H1 (cell line): ENCODE measurements at regions not wholly inside any gene's neighbourhood (a gene's known extent, or its start where the extent isn't known, plus 50 kb on each side); places are given as distances from the start of the nearest gene placed in this dataset.

Source experiments
- CTCF ChIA-PET: fragments of 300-600 bp; sonication (Branson Sonifier 250); formaldehyde crosslinking; loops from one replicate; lab custom pipeline; 2021; ENCODE audit not compliant: partially characterized antibody; lab: Charles Lee
- POLR2A ChIA-PET: fragments of 300-600 bp; sonication (Branson Sonifier 250); formaldehyde crosslinking; loops from one replicate; lab custom pipeline; 2021; ENCODE audit warnings: inconsistent platforms; ENCODE audit not compliant: partially characterized antibody; lab: Charles Lee
- DNase-seq, 2 experiments: peaks; one replicate each; pipeline versions ENCODE4 v3.0.0 to v3.0.0-alpha.2; 2010 to 2022; ENCODE audit warnings: low spot score in 2 of 2, low read depth in 1 of 2, mixed read lengths in 1 of 2
- FAIRE-seq: peaks from 2 replicates; lab custom pipeline; 2011; peaks lifted over from hg19 to GRCh38; lab: Jason Lieb, UNC
- H2AFZ ChIP-seq: 2 replicates; pipeline ENCODE4 v1.8.1; 2012; ENCODE audit warnings: low read length, inconsistent platforms
- H2AK5ac ChIP-seq: 2 replicates; pipeline ENCODE4 v1.6.1; 2013; ENCODE audit warnings: low read depth, low read length
- H2BK120ac ChIP-seq: replicated peaks from 2 replicates; pipeline ENCODE3; 2013; ENCODE audit warnings: low read depth, low read length, inconsistent platforms
- H2BK12ac ChIP-seq: 2 replicates; pipeline ENCODE4 v1.6.1; 2013; ENCODE audit warnings: low read depth, low read length
- H2BK15ac ChIP-seq: 2 replicates; pipeline ENCODE4 v1.6.1; 2013; ENCODE audit warnings: low read length
- H2BK20ac ChIP-seq: 2 replicates; pipeline ENCODE4 v1.6.1; 2013; ENCODE audit warnings: low read length
- H2BK5ac ChIP-seq: 2 replicates; pipeline ENCODE4 v1.6.1; 2013; ENCODE audit warnings: low read depth, low read length
- H3K14ac ChIP-seq: 2 replicates; pipeline ENCODE4 v1.6.1; 2013; ENCODE audit warnings: inconsistent platforms; ENCODE audit not compliant: insufficient read length
- H3K18ac ChIP-seq: 2 replicates; pipeline ENCODE4 v1.6.1; 2013; ENCODE audit warnings: low read length; ENCODE audit errors: extremely low read depth
- H3K23ac ChIP-seq: 2 replicates; pipeline ENCODE4 v1.6.1; 2013; ENCODE audit warnings: inconsistent platforms; ENCODE audit not compliant: insufficient read length
- H3K23me2 ChIP-seq: 2 replicates; pipeline ENCODE4 v1.6.1; 2013; ENCODE audit warnings: low read depth, low read length
- H3K27ac ChIP-seq: 2 replicates; pipeline ENCODE4 v1.6.1; 2011; ENCODE audit warnings: low read depth, low read length, inconsistent platforms
- H3K27me3 ChIP-seq, 4 experiments: replicated peaks in 1 of 4; 1 replicate in 1 of 4; 2 replicates in 3 of 4; pipeline versions ENCODE4 v1.6.1 to v1.8.1; 2011 to 2013; ENCODE audit warnings: low read length in 3 of 4, mild to moderate bottlenecking in 3 of 4, inconsistent platforms in 2 of 4, mixed read lengths in 2 of 4, moderate library complexity in 1 of 4; ENCODE audit not compliant: control insufficient read depth in 3 of 4, insufficient read depth in 3 of 4; ENCODE audit errors: extremely low read depth in 1 of 4
- H3K36me3 ChIP-seq, 4 experiments: 2 replicates each; pipeline versions ENCODE4 v1.6.1 to v1.8.1; 2011 to 2013; ENCODE audit warnings: mild to moderate bottlenecking in 4 of 4, low read length in 3 of 4, moderate library complexity in 2 of 4, control low read depth in 1 of 4, inconsistent platforms in 1 of 4; ENCODE audit not compliant: insufficient read depth in 4 of 4, control insufficient read depth in 2 of 4
- H3K4ac ChIP-seq: replicated peaks from 2 replicates; pipeline ENCODE3; 2013; ENCODE audit warnings: low read length, low read depth, mixed read lengths, inconsistent platforms; ENCODE audit not compliant: insufficient read length
- H3K4me1 ChIP-seq, 4 experiments: replicated peaks in 1 of 4; 1 replicate in 1 of 4; 2 replicates in 3 of 4; pipeline versions ENCODE4 v1.6.1 to v1.8.1; 2011 to 2013; ENCODE audit warnings: low read length in 3 of 4, inconsistent platforms in 2 of 4, mixed read lengths in 1 of 4; ENCODE audit not compliant: insufficient read depth in 4 of 4, control insufficient read depth in 3 of 4
- H3K4me2 ChIP-seq, 2 experiments: 2 replicates each; pipeline versions ENCODE4 v1.6.1 to v1.8.1; 2011 to 2013; ENCODE audit warnings: low read depth in 2 of 2, low read length in 2 of 2, control low read depth in 1 of 2, inconsistent platforms in 1 of 2, mild to moderate bottlenecking in 1 of 2; ENCODE audit not compliant: insufficient read depth in 1 of 2
- H3K4me3 ChIP-seq, 4 experiments: fragments of 200-600, 300-600 bp in 1 of 4; sonication (generic), shearing (Covaris generic), sonication (Bioruptor Twin) in 1 of 4; 2 replicates each; pipeline versions ENCODE4 v1.5.1 to v1.8.1; 2011 to 2016; ENCODE audit warnings: low read length in 4 of 4, low read depth in 3 of 4, control low read depth in 2 of 4, inconsistent platforms in 2 of 4, mild to moderate bottlenecking in 2 of 4, mixed read lengths in 1 of 4, moderate library complexity in 1 of 4; ENCODE audit not compliant: insufficient read depth in 2 of 4; ENCODE audit errors: extremely low read depth in 1 of 4
- H3K56ac ChIP-seq: replicated peaks from 2 replicates; pipeline ENCODE3; 2013; ENCODE audit warnings: low read depth, mild to moderate bottlenecking, mixed read lengths, low read length, inconsistent platforms; ENCODE audit not compliant: insufficient read length
- H3K79me1 ChIP-seq: 2 replicates; pipeline ENCODE4 v1.6.1; 2013; ENCODE audit warnings: low read depth, low read length, control low read depth
- H3K79me2 ChIP-seq, 2 experiments: 2 replicates each; pipeline versions ENCODE4 v1.6.1 to v1.8.1; 2012 to 2013; ENCODE audit warnings: low read length in 2 of 2, mild to moderate bottlenecking in 2 of 2, inconsistent platforms in 1 of 2; ENCODE audit not compliant: insufficient read depth in 2 of 2, control insufficient read depth in 1 of 2
- H3K9ac ChIP-seq, 4 experiments: replicated peaks in 1 of 4; 1 replicate in 1 of 4; 2 replicates in 3 of 4; pipeline versions ENCODE4 v1.6.1 to v1.8.1; 2011 to 2013; ENCODE audit warnings: low read depth in 3 of 4, low read length in 3 of 4, control low read depth in 2 of 4, mild to moderate bottlenecking in 2 of 4, moderate library complexity in 2 of 4, inconsistent platforms in 1 of 4; ENCODE audit errors: extremely low read depth in 1 of 4
- H3K9me3 ChIP-seq, 2 experiments: 2 replicates each; pipeline versions ENCODE4 v1.6.1 to v1.8.1; 2012 to 2013; ENCODE audit warnings: mild to moderate bottlenecking in 2 of 2, moderate library complexity in 2 of 2, control low read depth in 1 of 2, inconsistent platforms in 1 of 2, low read depth in 1 of 2, low read length in 1 of 2, mixed read lengths in 1 of 2; ENCODE audit not compliant: insufficient read depth in 2 of 2
- H4K20me1 ChIP-seq, 2 experiments: replicated peaks in 1 of 2; 2 replicates each; pipeline versions ENCODE3 to v1.8.1; 2011 to 2013; ENCODE audit warnings: inconsistent platforms in 2 of 2, low read length in 2 of 2, mild to moderate bottlenecking in 1 of 2; ENCODE audit not compliant: insufficient read depth in 2 of 2, control insufficient read depth in 1 of 2
- H4K5ac ChIP-seq: 2 replicates; pipeline ENCODE4 v1.6.1; 2013; ENCODE audit warnings: low read length, low read depth, mixed read lengths, inconsistent platforms; ENCODE audit not compliant: insufficient read length
- H4K8ac ChIP-seq: 2 replicates; pipeline ENCODE4 v1.8.0; 2013; ENCODE audit warnings: mild to moderate bottlenecking, moderate library complexity, low read length, inconsistent platforms; ENCODE audit not compliant: insufficient read depth; ENCODE audit errors: extremely low read depth
- H4K91ac ChIP-seq: replicated peaks from 2 replicates; pipeline ENCODE3; 2013; ENCODE audit warnings: low read length, mixed read lengths, inconsistent platforms; ENCODE audit not compliant: insufficient read length
- CEBPB ChIP-seq: IDR thresholded peaks from 2 replicates; pipeline ENCODE4 v1.6.1; 2012; ENCODE audit warnings: low read depth, low read length
- CHD1 ChIP-seq: IDR thresholded peaks from 2 replicates; pipeline ENCODE4 v1.6.1; 2012; ENCODE audit warnings: low read depth, low read length, improper control_type of control experiment
- EGR1 ChIP-seq: IDR thresholded peaks from 2 replicates; pipeline ENCODE4 v1.6.1; 2011; ENCODE audit warnings: low read depth, low read length, borderline replicate concordance
- EP300 ChIP-seq, 2 experiments: IDR thresholded peaks; 1 replicate in 1 of 2; 2 replicates in 1 of 2; pipeline ENCODE4 v1.6.1; 2011 to 2012; ENCODE audit warnings: low read depth in 2 of 2, low read length in 2 of 2, mild to moderate bottlenecking in 2 of 2, borderline replicate concordance in 1 of 2, inconsistent platforms in 1 of 2, moderate library complexity in 1 of 2
- HDAC6 ChIP-seq: IDR thresholded peaks from one replicate; pipeline ENCODE4 v1.7.1; 2012; ENCODE audit warnings: low read depth, mild to moderate bottlenecking, inconsistent platforms, low read length, moderate library complexity
- JUND ChIP-seq: IDR thresholded peaks from 2 replicates; pipeline ENCODE4 v1.6.1; 2011; ENCODE audit warnings: mild to moderate bottlenecking, improper control_type of control experiment, low read length
- KDM4A ChIP-seq: IDR thresholded peaks from one replicate; pipeline ENCODE4 v1.7.1; 2012; ENCODE audit warnings: low read depth, mild to moderate bottlenecking, moderate library complexity, low read length, inconsistent platforms; ENCODE audit not compliant: severe bottlenecking
- POLR2A ChIP-seq, 2 experiments: IDR thresholded peaks; 1 replicate in 1 of 2; 2 replicates in 1 of 2; pipeline ENCODE4 v1.6.1; 2011; ENCODE audit warnings: low read depth in 2 of 2, low read length in 2 of 2, mild to moderate bottlenecking in 2 of 2; ENCODE audit errors: control extremely low read depth in 1 of 2
- SAP30 ChIP-seq: fragments of 300-600 bp; sonication (generic); IDR thresholded peaks from 2 replicates; pipeline ENCODE4 v1.7.1; 2012; ENCODE audit warnings: low read length, moderate library complexity, mild to moderate bottlenecking, inconsistent platforms; ENCODE audit not compliant: insufficient read depth, insufficient replicate concordance
- SIN3A ChIP-seq, 2 experiments: IDR thresholded peaks in 1 of 2; conservative IDR thresholded peaks in 1 of 2; 2 replicates each; pipeline ENCODE4 v1.6.1; 2011 to 2012; ENCODE audit warnings: low read length in 2 of 2, improper control_type of control experiment in 1 of 2, low read depth in 1 of 2, mild to moderate bottlenecking in 1 of 2
- SIRT6 ChIP-seq: IDR thresholded peaks from one replicate; pipeline ENCODE4 v1.7.1; 2012; ENCODE audit warnings: low read length, inconsistent platforms
- SIX5 ChIP-seq: IDR thresholded peaks from 2 replicates; pipeline ENCODE4 v1.6.1; 2011; ENCODE audit warnings: mild to moderate bottlenecking, low read depth, low read length
- SP1 ChIP-seq: IDR thresholded peaks from 2 replicates; pipeline ENCODE4 v1.6.1; 2011; ENCODE audit warnings: low read depth, low read length
- TAF1 ChIP-seq: IDR thresholded peaks from 2 replicates; pipeline ENCODE4 v1.6.1; 2011; ENCODE audit warnings: mild to moderate bottlenecking, low read depth, low read length
- TCF12 ChIP-seq: IDR thresholded peaks from 2 replicates; pipeline ENCODE4 v1.6.1; 2011; ENCODE audit warnings: low read depth, mild to moderate bottlenecking, low read length
- WGBS, 2 experiments: shearing (Covaris generic) in 1 of 2; methylation state at CpG; one replicate each; pipeline versions ENCODE4 v1.1.6 to v1.1.7; 2013 to 2015; ENCODE audit warnings: low lambda C conversion rate in 2 of 2, mixed read lengths in 2 of 2, inconsistent platforms in 1 of 2, low coverage in 1 of 2, missing lambda C conversion rate in 1 of 2; ENCODE audit not compliant: insufficient replicate concordance in 2 of 2, insufficient coverage in 1 of 2, insufficient read length in 1 of 2; ENCODE audit errors: extremely low coverage in 1 of 2, missing lambda C conversion rate in 1 of 2; 5-methylcytosine and 5-hydroxymethylcytosine counted together
- TF ChIP-seq, protein P1 (sequence below): IDR thresholded peaks from 2 replicates; pipeline ENCODE4 v1.6.1; 2012; ENCODE audit warnings: inconsistent platforms

DNA sequence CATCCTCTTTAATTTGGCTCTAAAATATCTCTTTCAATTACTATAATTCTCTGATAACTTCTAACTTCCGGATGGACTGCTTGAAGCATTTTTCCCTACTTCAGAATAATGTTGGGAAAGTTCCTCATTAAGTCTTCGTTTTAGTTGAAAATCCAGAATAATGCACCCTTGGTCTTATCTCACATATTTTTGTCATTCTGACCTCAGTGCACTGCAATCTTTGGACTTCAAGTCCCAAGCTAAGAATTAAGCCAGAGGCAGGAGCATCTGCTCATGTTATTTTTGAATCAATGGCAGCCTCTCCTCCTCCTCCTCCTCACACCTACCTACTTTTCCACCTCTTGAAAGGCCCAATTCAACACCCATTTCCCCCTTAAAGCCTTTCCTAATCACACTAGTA lies 169.8 kb downstream of the CYYR1 start:
- Histone ChIP-seq H3K4me3 (no peak overlapping the region), H3K79me1 (no peaks in the 10 kb centered on the region), H3K4me2 (no peak overlapping the region), H3K27ac (no peak overlapping the region), H2AFZ (no peak overlapping the region), H3K9me3 (0 out of 4 replicates have a peak, but pooled peaks cover 0 to 2% of the 10 kb centered on the region in 2 experiments), H3K9ac (no peak overlapping the region), H3K18ac (no peak overlapping the region), H2BK12ac (no peak overlapping the region), H4K20me1 (no peaks in the 10 kb centered on the region), H2BK5ac (no peak overlapping the region), H3K27me3 (no peaks in the 10 kb centered on the region; a peak in 1 of 7 replicates), H3K23ac (no peak overlapping the region), H4K91ac (no peak overlapping the region), H3K56ac (no peak overlapping the region), H3K14ac (no peak overlapping the region), H3K4me1 (peaks cover 0 to 2% (median under 1%) of the 10 kb centered on the region in 4 experiments; a peak in 2 of 7 replicates), H3K79me2 (no peaks in the 10 kb centered on the region), H3K4ac (no peak overlapping the region), H4K8ac (no peak overlapping the region), H3K23me2 (no peaks in the 10 kb centered on the region), H2BK15ac (no peak overlapping the region), H2AK5ac (no peak overlapping the region), H2BK120ac (no peak overlapping the region), H4K5ac (no peak overlapping the region), H2BK20ac (no peak overlapping the region), H3K36me3 (no peaks in the 10 kb centered on the region)
- POLR2A ChIA-PET = no interaction called here
- CTCF ChIA-PET = no interaction called here
- no peak for FAIRE-seq
- TF ChIP-seq CEBPB (no peak), EP300 (IDR thresholded peaks at IDR 0.05; ENCODE audit: borderline replicate concordance in 1 of 2, low read depth in 2 of 2, low read length in 2 of 2) (no peak), SAP30 (no peak), JUND (no peak), SIN3A (conservative IDR thresholded peaks at IDR 0.05 in 1 of 2, IDR thresholded peaks at IDR 0.05 in 1 of 2; ENCODE audit: low read depth in 1 of 2, low read length in 2 of 2) (no peak), KDM4A (no peak), POLR2A (IDR thresholded peaks at IDR 0.05; ENCODE audit: control extremely low read depth in 1 of 2, low read depth in 2 of 2, low read length in 2 of 2) (no peak), SIX5 (no peak), SP1 (no peak), HDAC6 (no peak), SIRT6 (no peak), TAF1 (no peak), CHD1 (no peak), TCF12 (no peak), EGR1 (no peak)
- TF ChIP-seq, protein P1, sequence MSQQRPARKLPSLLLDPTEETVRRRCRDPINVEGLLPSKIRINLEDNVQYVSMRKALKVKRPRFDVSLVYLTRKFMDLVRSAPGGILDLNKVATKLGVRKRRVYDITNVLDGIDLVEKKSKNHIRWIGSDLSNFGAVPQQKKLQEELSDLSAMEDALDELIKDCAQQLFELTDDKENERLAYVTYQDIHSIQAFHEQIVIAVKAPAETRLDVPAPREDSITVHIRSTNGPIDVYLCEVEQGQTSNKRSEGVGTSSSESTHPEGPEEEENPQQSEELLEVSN = no peak
- DNase-seq = no peak
- WGBS, 2 experiments = 81% methylated on average over 2 of the region's 2 CpGs; no CpG with 5 or more reads in 1 of the 2 experiments
